Mucosa of descending colon (tissue), 3 donors: ENCODE measurements at regions not wholly inside any gene's neighbourhood (a gene's known extent, or its start where the extent isn't known, plus 50 kb on each side); places are given as distances from the start of the nearest gene placed in this dataset.

ENCODE experiments used
- ATAC-seq: fragments of 200-7000 bp; cut with Tn5 transposase; one replicate; pipeline ENCODE4 v1.9.1; 2020; ENCODE audit warnings: mild to moderate bottlenecking, moderate library complexity
- DNase-seq, 3 donors: peaks; one replicate each; pipeline ENCODE4 v3.0.0-alpha.2; 2020
- H3K36me3 ChIP-seq: fragments of 200-600 bp; one replicate; pipeline ENCODE4 v1.8.0; 2021; ENCODE audit warnings: low read depth, mild to moderate bottlenecking
- H3K4me1 ChIP-seq: fragments of 200-600 bp; one replicate; pipeline ENCODE4 v1.8.0; 2021; ENCODE audit warnings: low read depth, mild to moderate bottlenecking
- H3K4me3 ChIP-seq: fragments of 200-600 bp; one replicate; pipeline ENCODE4 v1.8.0; 2021; ENCODE audit warnings: mild to moderate bottlenecking
- H3K9me3 ChIP-seq: fragments of 200-600 bp; one replicate; pipeline ENCODE4 v1.8.0; 2021; ENCODE audit warnings: mild to moderate bottlenecking
- intact Hi-C, 2 donors: fragments of 100-400 bp; cut with DNase I in 1 of 2; cut with micrococcal nuclease in 1 of 2; formaldehyde crosslinking; loops; one replicate each; pipeline versions ENCODE4 v1.11.0 to v1.11.1; 2022; cut with DNase I, micrococcal nuclease
- TF ChIP-seq, protein P1 (sequence below): fragments of 200-600 bp; IDR thresholded peaks from one replicate; pipeline ENCODE4 v1.8.0; 2022; ENCODE audit warnings: antibody characterized with exemption, mild to moderate bottlenecking
- donor health status: DM: no; HTN: no; CAD: no; lungs with moderate emphysema.
- donor health status: DM: no; HTN: no; CAD: no.
- donor health status: DM: no; HTN: yes; CAD: no.

DNA sequence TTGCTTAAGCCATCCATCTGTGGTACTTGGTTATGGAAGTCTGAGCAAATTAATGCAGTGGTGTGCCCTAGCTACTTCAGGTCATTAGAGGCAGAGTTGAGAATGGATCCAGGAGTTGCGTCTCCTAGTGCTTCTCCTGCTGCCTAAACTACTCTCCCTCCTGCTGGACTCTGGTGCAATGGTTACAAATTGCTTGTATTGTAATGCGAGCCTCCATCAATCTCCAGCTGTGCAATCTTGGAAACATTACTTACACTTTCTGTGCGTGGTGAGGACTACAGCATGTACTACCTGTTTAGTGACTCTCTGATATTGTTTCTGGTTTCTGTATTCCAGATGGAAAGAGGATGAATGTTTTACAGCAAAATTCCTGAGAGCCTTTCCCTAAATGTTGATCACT, 119.0 kb upstream of the CYRIA start:
- DNase-seq (no peak), ATAC-seq (no peak)
- no peak overlapping the region for H3K4me3 ChIP-seq
- H3K9me3 ChIP-seq = no peaks in the 10 kb centered on the region
- intact Hi-C loops = no loop called here
- H3K36me3 ChIP-seq = no peaks in the 10 kb centered on the region
- no peaks in the 10 kb centered on the region for H3K4me1 ChIP-seq
- TF ChIP-seq, protein P1, sequence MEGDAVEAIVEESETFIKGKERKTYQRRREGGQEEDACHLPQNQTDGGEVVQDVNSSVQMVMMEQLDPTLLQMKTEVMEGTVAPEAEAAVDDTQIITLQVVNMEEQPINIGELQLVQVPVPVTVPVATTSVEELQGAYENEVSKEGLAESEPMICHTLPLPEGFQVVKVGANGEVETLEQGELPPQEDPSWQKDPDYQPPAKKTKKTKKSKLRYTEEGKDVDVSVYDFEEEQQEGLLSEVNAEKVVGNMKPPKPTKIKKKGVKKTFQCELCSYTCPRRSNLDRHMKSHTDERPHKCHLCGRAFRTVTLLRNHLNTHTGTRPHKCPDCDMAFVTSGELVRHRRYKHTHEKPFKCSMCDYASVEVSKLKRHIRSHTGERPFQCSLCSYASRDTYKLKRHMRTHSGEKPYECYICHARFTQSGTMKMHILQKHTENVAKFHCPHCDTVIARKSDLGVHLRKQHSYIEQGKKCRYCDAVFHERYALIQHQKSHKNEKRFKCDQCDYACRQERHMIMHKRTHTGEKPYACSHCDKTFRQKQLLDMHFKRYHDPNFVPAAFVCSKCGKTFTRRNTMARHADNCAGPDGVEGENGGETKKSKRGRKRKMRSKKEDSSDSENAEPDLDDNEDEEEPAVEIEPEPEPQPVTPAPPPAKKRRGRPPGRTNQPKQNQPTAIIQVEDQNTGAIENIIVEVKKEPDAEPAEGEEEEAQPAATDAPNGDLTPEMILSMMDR = no peak

DNA sequence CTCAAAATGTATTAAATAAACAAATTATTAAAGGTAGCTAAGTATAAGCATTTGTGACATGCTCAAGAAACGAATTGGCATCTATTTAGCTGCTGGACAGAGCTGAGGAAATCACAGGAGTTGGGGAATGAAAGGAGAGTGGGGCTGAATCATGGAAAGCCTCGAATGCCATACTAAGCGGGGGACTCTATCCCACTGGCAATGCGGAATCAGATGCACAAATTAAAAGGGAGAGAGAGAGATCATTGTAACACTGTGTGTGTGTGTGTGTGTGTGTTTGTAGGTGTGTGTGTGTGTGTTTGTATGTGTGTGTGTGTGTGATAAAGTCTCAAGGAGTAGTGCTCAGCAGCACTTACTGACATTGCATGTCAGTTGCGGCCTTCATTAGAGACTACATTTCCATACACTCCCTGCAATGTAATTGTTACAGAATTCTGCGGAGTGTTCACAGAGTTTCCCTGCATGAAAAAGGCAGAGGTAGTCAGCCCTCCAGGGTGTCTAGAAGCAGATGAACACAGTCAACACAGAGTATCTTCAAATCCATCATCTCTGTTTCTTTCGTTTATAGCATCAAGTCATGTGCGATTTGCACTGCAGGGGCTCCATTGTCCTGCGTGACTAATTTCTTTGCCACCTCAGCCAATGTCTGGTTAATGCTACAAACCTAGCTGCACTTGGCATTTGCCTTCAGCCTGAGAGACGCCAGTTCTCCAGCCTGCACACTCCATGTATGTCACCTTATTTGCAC, 111.7 kb upstream of the CYRIA start:
- Histone ChIP-seq H3K36me3 (no peaks in the 10 kb centered on the region), H3K4me3 (no peak overlapping the region), H3K4me1 (no peaks in the 10 kb centered on the region), H3K9me3 (no peaks in the 10 kb centered on the region)
- DNase-seq (no peak), ATAC-seq (no peak)
- intact Hi-C loops = no loop called here
- TF ChIP-seq, protein P1 = no peak

DNA sequence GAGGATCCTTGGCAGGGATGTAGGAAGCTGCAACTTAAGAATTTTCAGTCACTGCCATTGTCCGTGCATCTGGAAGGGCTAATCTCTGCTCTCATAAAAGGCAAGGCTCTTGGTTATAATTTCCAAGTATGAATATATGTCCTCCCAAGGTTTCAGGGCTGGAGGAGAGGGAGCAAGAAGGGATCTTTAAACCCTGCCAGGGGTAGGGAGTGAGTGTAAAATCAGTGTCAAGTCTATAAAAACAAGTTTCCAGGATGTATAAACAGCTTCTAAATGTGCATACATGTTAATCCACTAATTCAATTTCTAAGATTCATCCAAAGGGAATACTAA, 110.2 kb upstream of the CYRIA start:
- Histone ChIP-seq H3K4me3 (no peak overlapping the region), H3K4me1 (no peaks in the 10 kb centered on the region), H3K36me3 (no peaks in the 10 kb centered on the region), H3K9me3 (no peaks in the 10 kb centered on the region)
- ATAC-seq = no peak
- intact Hi-C loops = no loop called here
- TF ChIP-seq, protein P1 = no peak
- DNase-seq = no peak

DNA sequence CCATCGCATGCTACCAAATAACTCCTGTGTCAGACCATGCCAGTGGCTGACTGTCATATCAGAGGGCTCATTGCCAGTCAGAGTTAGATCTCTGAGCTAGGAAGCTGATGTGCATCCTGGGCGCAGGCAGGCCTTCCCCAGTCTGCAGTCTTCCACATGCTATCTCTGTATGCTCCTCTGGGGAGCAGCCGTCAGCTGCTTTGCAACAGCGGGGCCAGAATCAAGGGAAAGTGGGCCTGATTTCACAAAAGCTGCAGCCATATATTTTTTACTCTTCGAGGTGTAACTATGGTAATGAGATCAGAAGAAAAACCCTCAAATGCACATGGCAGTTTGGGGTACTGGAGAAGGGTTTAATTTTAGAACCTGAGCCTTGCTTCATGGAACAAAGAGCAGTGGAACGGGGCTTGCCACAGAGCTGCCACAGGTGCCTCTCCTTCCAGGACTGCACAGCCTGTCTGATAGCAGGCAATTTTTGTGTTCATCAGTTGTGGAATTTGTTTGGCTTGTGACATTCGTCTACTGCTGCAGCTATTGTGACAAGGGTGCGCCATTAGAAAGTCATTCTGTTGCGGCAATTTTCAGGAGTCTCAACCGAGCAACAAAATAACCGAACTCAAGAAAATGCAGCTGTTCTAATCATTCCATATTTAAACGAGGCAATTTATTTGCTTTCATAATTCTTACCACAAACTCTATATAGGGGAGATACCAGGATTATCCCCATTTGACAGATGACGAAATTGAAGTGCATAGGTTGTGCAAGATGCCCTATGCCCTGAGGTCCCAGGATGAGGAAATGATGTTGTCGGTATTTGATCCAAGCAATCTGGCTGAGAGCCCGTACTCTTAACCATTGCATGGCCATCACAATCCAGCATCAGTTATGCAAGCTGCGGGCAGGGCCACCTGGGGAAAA, 109.6 kb upstream of the CYRIA start:
- no peaks in the 10 kb centered on the region for H3K4me1 ChIP-seq
- ATAC-seq (no peak), DNase-seq (no peak)
- no peaks in the 10 kb centered on the region for H3K36me3 ChIP-seq
- no peak overlapping the region for H3K4me3 ChIP-seq
- H3K9me3 ChIP-seq = no peaks in the 10 kb centered on the region
- TF ChIP-seq, protein P1 = no peak
- intact Hi-C loops = no loop called here

DNA sequence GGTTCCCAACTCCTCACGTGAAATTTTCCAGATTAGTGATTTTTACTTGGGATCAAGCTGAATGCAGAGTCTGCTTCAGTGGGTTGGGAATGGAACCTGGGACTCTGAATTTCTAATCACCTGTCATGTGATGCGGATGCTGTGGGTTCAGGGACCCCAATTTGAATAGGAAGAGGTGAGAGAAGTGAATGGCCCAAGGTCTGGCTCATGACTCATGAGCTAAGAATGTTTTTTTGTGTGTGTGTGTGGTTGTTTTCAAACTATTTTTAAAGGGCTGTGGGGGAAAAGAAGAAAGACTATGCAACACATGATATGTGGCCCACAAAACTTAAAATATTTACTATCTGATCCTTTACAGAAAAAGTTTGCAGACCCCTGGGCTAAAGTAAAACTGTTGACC, 108.5 kb upstream of the CYRIA start:
- DNase-seq (no peak), ATAC-seq (no peak)
- Histone ChIP-seq H3K9me3 (no peaks in the 10 kb centered on the region), H3K36me3 (no peaks in the 10 kb centered on the region), H3K4me1 (no peaks in the 10 kb centered on the region), H3K4me3 (no peak overlapping the region)
- TF ChIP-seq, protein P1 = no peak
- intact Hi-C loops = no loop called here
